ENCODE measurements at regions not wholly inside any gene's neighbourhood (a gene's known extent, or its start where the extent isn't known, plus 50 kb on each side); places are given as distances from the start of the nearest gene placed in this dataset. TPM values are rescaled to one million over a fixed set of nuclear protein-coding genes. Genes with fewer than 3 reads are reported as not detected.
"Not testable (repeated sequence)": the region's sequence is repeated elsewhere in the genome, so short reads cannot be mapped to it uniquely, and the experiment has no call there.

GRCh38 chr10:131041031-131041430 is 270.5 kb downstream of the TCERG1L start:
- ChIA-PET POLR2A (no interaction called here), CTCF (ENCODE audit: unreplicated experiment) (no interaction called here)
- no peak overlapping the region for H3K4me3 ChIP-seq (ENCODE audit: low read depth, low read length, poor library complexity, severe bottlenecking)
- H3K4me1 ChIP-seq (ENCODE audit: insufficient read depth, low read length, poor library complexity, severe bottlenecking): no peaks in the 10 kb centered on the region
- DNase-seq (ENCODE audit: low spot score): no peak
- no peaks in the 10 kb centered on the region for H3K36me3 ChIP-seq (ENCODE audit: insufficient read depth, low read length)
- BruUV-seq (replicated peaks): no TSS peak
- no peaks in the 10 kb centered on the region for H4K20me1 ChIP-seq (ENCODE audit: insufficient read depth, low read length)
- intact Hi-C loops (cut with micrococcal nuclease; ENCODE audit: unreplicated experiment): no loop called here
- no peak overlapping the region for H2AFZ ChIP-seq (ENCODE audit: low read length)
- H3K79me2 ChIP-seq (ENCODE audit: insufficient read depth, low read depth, low read length): no peaks in the 10 kb centered on the region
- H3K9me2 ChIP-seq (ENCODE audit: insufficient read depth, low read length): no peaks in the 10 kb centered on the region
- TF ChIP-seq EZH2phosphoT487 (IDR thresholded peaks at IDR 0.05; ENCODE audit: borderline replicate concordance, low read depth, low read length) (no peak), CTCF (conservative IDR thresholded peaks at IDR 0.05; ENCODE audit: low read length) (no peak)
- H3K4me2 ChIP-seq (ENCODE audit: low read length): no peak overlapping the region
- H3K27ac ChIP-seq (ENCODE audit: low read depth, low read length, poor library complexity, severe bottlenecking): no peak overlapping the region
- no peaks in the 10 kb centered on the region for H3K9me3 ChIP-seq (ENCODE audit: low read length)

DNA sequence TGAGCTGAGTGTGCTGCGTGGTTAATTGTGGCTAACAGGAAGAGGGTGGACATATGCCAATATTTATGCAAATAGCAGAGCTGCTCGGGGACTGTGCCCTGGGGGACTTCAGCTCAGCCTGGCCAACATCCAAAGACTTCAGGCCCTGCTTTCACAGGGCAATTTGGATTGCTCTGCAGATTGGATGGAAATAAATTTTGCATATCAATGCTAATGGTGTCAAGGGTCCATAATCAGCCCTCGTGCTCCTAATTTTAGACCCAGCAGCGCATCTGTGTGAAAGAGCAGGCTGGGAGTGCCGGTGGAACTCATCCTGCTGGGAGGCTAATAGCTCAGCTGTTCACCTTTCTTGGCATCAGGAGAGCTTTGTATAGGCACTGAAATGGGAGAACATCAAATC is 270.1 kb downstream of the TCERG1L start:
- Histone ChIP-seq H3K36me3 (ENCODE audit: insufficient read depth, low read length) (no peaks in the 10 kb centered on the region), H3K4me2 (ENCODE audit: low read length) (no peak overlapping the region), H3K9me2 (ENCODE audit: insufficient read depth, low read length) (no peaks in the 10 kb centered on the region), H2AFZ (ENCODE audit: low read length) (no peak overlapping the region), H3K9me3 (ENCODE audit: low read length) (no peaks in the 10 kb centered on the region), H4K20me1 (ENCODE audit: insufficient read depth, low read length) (no peaks in the 10 kb centered on the region), H3K27ac (ENCODE audit: low read depth, low read length, poor library complexity, severe bottlenecking) (no peak overlapping the region), H3K4me3 (ENCODE audit: low read depth, low read length, poor library complexity, severe bottlenecking) (no peak overlapping the region), H3K4me1 (ENCODE audit: insufficient read depth, low read length, poor library complexity, severe bottlenecking) (no peaks in the 10 kb centered on the region), H3K79me2 (ENCODE audit: insufficient read depth, low read depth, low read length) (no peaks in the 10 kb centered on the region)
- CTCF ChIA-PET (ENCODE audit: unreplicated experiment): no interaction called here
- no TSS peak for BruUV-seq (replicated peaks)
- TF ChIP-seq CTCF (conservative IDR thresholded peaks at IDR 0.05; ENCODE audit: low read length): no peak
- TF ChIP-seq EZH2phosphoT487 (IDR thresholded peaks at IDR 0.05; ENCODE audit: borderline replicate concordance, low read depth, low read length): no peak
- POLR2A ChIA-PET: no interaction called here
- intact Hi-C loops (cut with micrococcal nuclease; ENCODE audit: unreplicated experiment): no loop called here
- no peak for DNase-seq (ENCODE audit: low spot score)

GRCh38 chr10:131042015-131042414 is 269.5 kb downstream of the TCERG1L start:
- H3K9me2 ChIP-seq (ENCODE audit: insufficient read depth, low read length); H3K9me3 ChIP-seq (ENCODE audit: low read length); H2AFZ ChIP-seq (ENCODE audit: low read length); H3K36me3 ChIP-seq (ENCODE audit: insufficient read depth, low read length); H3K79me2 ChIP-seq (ENCODE audit: insufficient read depth, low read depth, low read length); CTCF ChIA-PET (ENCODE audit: unreplicated experiment); DNase-seq (ENCODE audit: low spot score); BruUV-seq (replicated peaks); H3K4me2 ChIP-seq (ENCODE audit: low read length); H3K4me1 ChIP-seq (ENCODE audit: insufficient read depth, low read length, poor library complexity, severe bottlenecking); intact Hi-C loops (cut with micrococcal nuclease; ENCODE audit: unreplicated experiment); H3K4me3 ChIP-seq (ENCODE audit: low read depth, low read length, poor library complexity, severe bottlenecking); H3K27ac ChIP-seq (ENCODE audit: low read depth, low read length, poor library complexity, severe bottlenecking); H4K20me1 ChIP-seq (ENCODE audit: insufficient read depth, low read length); POLR2A ChIA-PET: not testable (repeated sequence)

Small RNAs in the stretch of these regions (microRNA-seq; reads per million reads assigned to microRNA genes)
- not detected for gene MIR378C (ENCODE audit: borderline replicate concordance)

Small RNAs in the stretch of these regions (small RNA-seq; reads per million reads assigned to genes)
- gene MIR378C (not detected), gene RF00019 (not detected)
